GM21528 (cell line): ENCODE measurements at regions not wholly inside any gene's neighbourhood (a gene's known extent, or its start where the extent isn't known, plus 50 kb on each side); places are given as distances from the start of the nearest gene placed in this dataset.

Experiments used
- ATAC-seq: cut with Tn5 transposase; IDR thresholded peaks from one replicate; pipeline ENCODE4 v1.9.1; 2021; ENCODE audit warnings: mild to moderate bottlenecking, moderate library complexity; ENCODE audit not compliant: unreplicated experiment, low FRiP score

DNA sequence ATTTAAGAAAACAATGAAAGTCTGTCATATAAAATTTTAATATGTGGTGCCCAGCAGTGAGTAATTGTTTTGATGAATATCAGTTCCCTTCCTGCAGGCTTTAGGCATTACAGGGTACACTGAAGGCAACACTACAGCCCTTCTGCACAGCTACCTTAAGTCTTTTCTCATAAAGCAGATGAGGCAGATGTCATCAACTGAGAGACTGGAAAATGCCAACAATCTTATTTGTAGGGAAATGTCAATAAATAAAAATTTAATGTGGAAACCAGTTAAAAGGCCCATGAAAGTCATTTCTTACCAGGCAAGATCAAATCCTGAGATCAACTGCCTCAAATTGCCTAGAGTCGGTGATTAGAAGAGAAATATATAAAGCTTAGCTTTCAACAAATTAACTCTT is 193.4 kb upstream of the NWD2 start:
- ATAC-seq: no peak

- no peak for ATAC-seq
Measured at GRCh38 chr4:37051866-37052265, 192.7 kb upstream of the NWD2 start.

GRCh38 chr4:37054531-37055077 is 189.9 kb upstream of the NWD2 start:
- ATAC-seq: no peak

- no peak for ATAC-seq
Measured at GRCh38 chr4:37058826-37059225, 185.7 kb upstream of the NWD2 start.

- no peak for ATAC-seq
Measured at GRCh38 chr4:37066159-37066558, 178.4 kb upstream of the NWD2 start.

DNA sequence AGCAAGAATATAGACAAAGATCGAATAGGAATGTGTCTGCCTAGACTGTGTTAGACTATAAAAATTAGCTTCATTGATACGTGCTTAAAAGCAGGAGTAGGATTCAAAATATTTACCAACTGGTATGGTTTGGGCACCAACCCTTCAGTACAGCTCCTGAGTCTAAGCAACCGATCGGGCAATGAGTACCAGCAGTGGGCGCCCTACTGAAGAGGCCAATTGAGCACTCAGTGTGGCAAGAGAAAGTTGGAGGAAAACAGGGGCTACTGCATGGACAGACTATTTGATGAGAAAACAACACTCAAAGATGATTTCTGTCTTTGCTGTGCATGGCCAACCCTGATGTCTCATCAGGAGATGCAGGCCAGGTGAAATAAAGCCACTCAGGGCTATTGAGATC is 176.0 kb upstream of the NWD2 start:
- ATAC-seq: no peak

- no peak for ATAC-seq
Measured at GRCh38 chr4:37070041-37070440, 174.5 kb upstream of the NWD2 start.

DNA sequence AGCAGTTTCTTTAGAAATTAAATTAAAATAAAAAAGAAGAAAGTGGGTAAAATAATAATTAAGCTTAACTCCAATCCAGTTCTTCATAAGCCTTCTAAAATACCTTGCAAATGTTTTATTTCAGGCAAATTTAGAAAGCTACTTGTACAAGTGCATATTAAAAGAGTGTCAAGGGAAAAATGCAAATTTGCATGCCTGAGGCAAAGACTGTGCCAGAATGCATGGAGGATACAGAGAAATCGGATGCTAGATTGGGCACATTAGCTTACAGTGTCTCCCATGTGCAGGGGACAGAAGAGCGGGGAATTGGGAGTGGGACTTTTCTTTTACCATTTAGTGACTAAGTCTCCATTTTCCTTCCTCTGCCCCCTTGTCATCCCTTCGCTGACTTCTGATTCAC is 173.0 kb upstream of the NWD2 start:
- no peak for ATAC-seq

- ATAC-seq: no peak
Measured at GRCh38 chr4:37073226-37073840, 171.2 kb upstream of the NWD2 start.

GRCh38 chr4:37082912-37083311 is 161.6 kb upstream of the NWD2 start:
- no peak for ATAC-seq

- no peak for ATAC-seq
Measured at GRCh38 chr4:37095925-37096324, 148.6 kb upstream of the NWD2 start.

DNA sequence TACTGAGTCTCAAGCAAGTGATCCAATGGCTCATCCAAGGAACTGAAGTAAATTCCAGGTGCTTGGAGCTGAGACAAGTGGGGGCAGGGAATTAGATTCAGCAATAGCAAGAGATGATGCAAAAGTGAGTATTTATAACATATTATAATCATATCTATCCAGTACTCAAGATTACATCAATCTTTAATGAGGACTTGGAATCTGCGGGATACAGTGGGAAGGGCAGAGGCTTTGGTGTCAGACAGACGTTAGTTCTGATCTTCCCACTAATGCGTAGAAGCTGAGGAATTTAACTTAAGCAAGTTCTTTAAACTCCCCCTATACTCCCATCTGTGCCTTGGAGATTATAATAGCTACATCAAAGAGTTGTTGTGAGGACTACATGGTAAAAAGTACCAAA is 143.4 kb upstream of the NWD2 start:
- no peak for ATAC-seq

GRCh38 chr4:37101686-37102085 is 142.9 kb upstream of the NWD2 start:
- ATAC-seq: no peak

DNA sequence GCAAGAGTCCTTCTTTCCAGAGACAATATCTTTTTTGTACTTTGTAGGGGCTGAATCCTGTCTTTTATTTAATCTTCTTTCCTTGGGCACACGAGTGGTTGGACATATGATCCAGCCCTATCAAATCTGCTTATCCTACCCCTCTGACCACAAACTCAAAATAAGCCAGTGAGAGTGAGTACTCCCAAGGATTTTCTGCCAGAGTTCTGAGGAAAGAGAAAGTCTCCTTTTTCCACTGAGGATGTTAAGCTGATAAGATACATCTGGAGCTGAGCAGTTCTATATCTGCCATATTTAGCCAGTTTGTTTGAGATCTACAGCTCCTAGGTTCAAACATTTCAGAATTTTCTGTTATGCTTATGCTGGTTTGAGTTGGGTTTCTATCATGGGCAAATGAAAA is 134.8 kb upstream of the NWD2 start:
- no peak for ATAC-seq

DNA sequence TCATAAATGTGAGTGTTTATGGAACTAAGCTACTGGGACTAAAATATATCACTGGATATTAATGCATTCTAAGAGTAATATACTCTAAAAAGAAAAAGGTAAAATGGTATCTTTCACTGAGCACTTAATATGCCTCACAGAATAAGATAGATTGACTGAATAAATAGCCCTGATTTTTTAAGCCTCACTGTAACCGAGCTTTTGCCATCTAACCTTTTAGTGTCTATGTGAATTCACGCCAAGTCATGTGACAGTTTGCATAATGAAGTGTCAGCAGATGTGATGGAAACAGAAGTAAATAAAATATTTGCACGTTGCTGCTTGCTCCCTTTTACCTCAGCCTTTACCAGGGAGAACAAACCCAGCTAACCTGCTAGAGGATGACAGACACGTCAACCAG is 119.7 kb upstream of the NWD2 start:
- no peak for ATAC-seq

DNA sequence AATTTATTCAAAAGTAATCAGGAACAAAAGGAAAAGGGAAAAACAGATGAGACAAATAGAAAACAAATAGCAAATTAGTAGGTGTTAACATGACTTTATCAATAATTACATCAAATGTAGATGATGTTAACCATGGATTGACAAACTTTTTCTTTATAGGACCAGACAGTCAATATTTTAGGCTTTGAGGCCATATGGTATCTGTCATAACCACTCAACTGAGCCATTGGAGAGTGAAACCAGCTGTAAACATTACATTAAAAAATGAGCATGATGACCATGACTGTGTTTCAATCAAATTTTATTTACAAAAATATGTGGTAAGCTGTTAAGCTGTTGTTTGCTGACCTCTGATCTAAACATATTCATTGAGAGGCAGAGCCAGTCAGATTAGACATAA is 118.5 kb upstream of the NWD2 start:
- ATAC-seq: no peak

GRCh38 chr4:37130465-37130864 is 114.1 kb upstream of the NWD2 start:
- no peak for ATAC-seq

GRCh38 chr4:37132351-37132974 is 112.1 kb upstream of the NWD2 start:
- ATAC-seq: no peak

DNA sequence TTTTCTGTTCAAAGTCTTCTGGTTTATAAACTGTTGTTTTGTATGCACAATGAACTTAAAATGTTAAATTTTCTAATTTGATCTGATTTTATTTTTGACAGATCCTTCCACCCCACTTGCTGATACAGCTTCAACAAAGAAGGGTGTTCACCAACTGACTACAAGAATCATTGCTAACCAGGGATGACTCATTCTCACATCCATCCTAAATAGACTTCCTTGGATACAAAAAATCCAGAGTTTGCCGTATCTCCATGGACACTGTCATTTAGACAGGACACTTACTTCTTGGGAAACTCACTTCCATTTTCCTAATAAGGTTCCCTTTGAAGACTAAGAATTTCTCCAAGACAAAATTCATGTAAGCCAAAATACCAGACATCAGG is 111.6 kb upstream of the NWD2 start:
- ATAC-seq: no peak

DNA sequence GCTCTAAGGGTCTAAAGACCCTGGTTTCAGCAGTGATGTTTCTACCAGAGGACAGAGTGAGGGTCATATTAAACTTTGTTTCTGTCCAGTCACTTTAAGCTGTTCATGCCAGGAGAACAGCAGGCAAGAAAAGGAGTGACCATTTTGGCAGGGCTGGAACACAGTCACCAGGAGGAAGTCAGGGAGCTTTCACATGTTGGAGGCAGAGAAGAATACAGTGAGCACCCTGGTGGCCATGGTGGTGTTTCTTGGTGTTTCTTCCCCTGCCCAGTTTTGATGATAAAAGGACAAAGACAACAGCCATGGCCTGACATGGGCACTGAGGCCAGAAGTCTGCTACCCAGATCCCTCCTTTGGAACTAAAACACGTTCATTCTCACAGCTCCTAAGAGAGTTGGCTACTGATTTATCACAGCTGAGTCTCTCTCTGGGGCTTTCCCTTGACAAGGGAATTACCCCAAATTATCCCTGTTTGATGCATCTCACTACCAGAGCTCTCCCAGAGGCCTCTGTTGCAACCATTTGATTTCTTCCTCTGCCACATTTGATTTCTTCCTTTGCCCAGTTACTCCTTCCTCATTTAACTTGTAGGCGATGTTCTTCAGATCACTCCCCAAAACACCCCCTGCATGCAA is 106.4 kb upstream of the NWD2 start:
- ATAC-seq: no peak

- ATAC-seq: no peak
Measured at GRCh38 chr4:37138789-37139188, 105.8 kb upstream of the NWD2 start.

DNA sequence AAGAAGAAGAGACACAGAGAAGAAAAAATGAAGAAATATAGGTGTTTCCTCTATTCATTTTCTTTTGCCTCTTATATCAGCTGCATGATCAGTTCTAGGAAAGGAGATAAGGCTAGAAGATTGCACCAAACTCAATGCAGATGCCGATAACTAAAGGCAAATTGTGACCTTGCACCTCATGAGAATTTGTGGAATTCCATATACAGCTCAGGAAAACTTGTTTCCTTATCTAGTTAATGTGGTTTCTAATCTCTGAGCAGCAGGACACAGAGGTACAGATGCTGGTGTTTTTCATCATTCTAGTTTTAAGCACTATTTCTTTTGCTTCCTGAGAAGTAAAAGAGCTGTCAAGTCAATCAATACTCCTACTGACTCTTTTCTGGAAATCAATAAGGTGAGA is 104.6 kb upstream of the NWD2 start:
- no peak for ATAC-seq
